GM21529 (cell line): ENCODE measurements at regions not wholly inside any gene's neighbourhood (a gene's known extent, or its start where the extent isn't known, plus 50 kb on each side); places are given as distances from the start of the nearest gene placed in this dataset.

ENCODE experiments used
- ATAC-seq: cut with Tn5 transposase; IDR thresholded peaks from one replicate; pipeline ENCODE4 v1.9.1; 2021; ENCODE audit not compliant: unreplicated experiment

- ATAC-seq: no peak
These were observed 105.2 kb downstream of the FAS start for GRCh38 chr10:89095701-89096391.

DNA sequence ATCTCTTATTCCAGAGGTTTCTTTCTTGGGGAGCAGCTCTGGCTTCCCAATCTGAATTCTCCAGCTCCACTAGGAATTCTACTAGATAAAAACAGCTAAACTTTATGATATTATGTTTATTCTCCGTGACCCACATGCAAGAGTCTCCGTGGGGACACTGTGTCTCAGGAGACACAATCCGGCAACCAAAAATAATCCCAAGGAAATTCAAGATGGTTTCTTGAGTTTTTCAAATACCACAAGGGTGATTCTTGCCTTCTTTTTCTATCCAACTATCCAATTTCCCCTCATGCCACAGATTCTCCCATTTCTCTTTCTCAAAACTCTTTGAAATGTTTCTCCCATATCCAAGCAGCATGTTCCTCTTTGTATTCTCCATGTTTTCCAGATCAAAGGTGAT is 103.1 kb downstream of the FAS start:
- ATAC-seq: no peak

GRCh38 chr10:89092981-89093380 is 102.4 kb downstream of the FAS start:
- no peak for ATAC-seq

DNA sequence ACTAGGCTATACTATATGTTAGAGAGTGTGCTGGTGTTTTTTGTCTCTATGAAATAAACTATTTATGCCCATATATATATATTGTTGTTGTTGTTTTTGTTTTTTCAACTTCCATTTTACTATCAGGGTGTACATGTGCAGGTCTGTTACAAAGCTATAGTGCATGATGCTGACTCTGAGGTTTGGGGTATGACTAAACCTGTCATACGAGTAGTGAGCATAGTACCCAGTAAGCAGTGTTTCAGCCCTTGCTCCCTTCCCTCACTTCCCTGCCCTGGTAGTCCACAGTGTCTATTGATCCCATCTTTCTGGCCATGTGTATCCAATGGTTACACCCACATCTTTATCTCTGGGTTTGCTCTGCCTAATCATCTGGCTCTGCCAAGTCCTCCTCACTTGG is 101.8 kb downstream of the FAS start:
- no peak for ATAC-seq

GRCh38 chr10:89091496-89091895 is 100.9 kb downstream of the FAS start:
- ATAC-seq: no peak

- ATAC-seq: no peak
These were observed 100.3 kb downstream of the FAS start for GRCh38 chr10:89090756-89091445.

GRCh38 chr10:89086801-89087521 is 96.4 kb downstream of the FAS start:
- ATAC-seq: no peak

DNA sequence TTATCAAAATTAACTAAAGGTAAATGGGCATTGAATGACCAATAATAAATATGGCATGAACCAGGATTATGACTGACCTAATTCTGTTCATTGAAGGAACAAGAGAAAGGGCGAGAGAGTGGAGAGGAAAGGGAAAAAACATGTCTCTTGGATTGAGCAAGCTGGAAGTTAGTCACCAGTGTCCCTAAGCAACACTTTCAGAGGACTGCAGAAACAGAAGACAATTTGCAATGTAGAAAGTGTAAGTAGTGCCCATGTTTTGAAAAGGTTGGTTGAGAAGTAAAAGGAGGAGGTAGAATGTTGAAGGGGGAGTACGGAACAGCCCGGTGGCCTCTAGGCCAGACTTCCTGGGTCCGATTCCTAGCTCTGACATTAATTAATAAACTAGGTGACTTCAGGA is 94.6 kb downstream of the FAS start:
- no peak for ATAC-seq

DNA sequence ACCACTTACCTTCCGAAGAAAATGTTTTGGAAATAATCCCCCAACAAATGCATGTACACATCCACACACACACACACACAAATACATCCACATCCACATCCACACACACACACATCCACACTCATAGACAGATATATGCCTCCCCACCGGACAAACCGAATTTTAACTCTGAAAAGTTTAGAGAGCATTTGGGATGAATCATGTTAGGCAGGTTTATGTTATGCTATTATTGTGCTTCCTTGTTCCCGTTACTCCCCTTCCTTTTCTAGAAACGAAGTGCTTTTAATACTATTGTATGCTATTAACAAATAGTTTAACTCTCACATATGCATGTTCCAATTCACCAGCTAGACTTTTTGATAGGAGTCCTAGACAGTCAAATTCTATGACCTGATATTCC is 91.5 kb downstream of the FAS start:
- no peak for ATAC-seq

GRCh38 chr10:89080660-89081059 is 90.1 kb downstream of the FAS start:
- no peak for ATAC-seq

DNA sequence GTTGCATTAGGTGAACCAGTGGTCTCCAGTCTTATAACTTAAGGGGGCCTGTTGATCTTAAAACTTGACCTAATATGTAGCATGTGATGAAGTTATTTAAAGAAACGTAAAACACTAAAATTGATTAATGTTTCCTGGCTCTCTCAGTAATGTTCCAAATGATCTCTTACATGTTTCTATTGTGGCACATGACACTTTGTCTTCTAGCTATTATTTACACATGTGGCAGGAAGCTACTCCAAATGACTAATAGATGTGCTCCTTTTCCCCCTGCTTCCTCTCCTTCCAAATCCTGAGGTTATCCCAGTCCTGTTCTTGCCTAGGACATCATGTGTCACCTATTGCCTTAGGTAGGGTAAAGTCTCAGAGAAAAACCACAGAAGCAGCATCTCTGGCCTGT is 89.4 kb downstream of the FAS start:
- ATAC-seq: no peak

- ATAC-seq: no peak
These were observed 88.4 kb downstream of the FAS start for GRCh38 chr10:89078724-89079672.

DNA sequence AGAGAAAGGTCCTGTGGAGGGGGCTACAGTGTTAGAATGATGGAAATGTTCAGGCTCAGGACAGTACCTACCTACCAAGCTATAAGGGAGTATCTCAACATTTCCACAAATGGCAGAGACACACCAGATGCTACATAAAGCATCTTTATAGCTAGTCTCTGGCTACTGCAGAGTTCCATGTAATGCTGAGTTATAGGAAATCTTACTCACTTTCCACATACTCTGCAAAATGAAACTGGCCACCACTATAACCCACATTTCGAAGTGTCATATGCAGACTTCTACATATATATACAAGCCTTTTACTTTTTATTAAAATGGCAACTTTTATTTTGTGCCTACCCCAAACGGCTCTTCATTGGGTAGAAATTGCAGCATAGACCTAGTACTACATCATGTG is 85.5 kb downstream of the FAS start:
- ATAC-seq: no peak

- no peak for ATAC-seq
These were observed 85.0 kb downstream of the FAS start for GRCh38 chr10:89075631-89076030.

DNA sequence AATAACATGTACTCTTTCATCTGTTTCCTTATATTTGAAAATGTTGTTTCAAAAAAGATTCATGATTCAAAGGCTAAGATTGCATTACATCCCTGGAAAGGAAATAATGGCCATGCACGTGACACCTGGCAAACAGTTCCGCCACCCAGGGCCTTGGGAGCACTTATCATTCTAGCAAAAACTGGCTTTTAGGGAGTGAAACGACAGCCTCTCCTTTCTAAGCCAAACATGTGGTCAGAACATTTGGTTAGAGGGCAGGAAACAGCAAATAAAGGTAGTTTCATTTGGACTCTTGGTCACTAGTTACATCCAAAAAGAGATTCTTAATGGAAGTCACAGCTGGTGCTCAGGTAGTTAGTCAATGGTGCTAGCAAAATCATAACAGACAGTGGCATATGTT is 83.5 kb downstream of the FAS start:
- no peak for ATAC-seq

- no peak for ATAC-seq
These were observed 83.1 kb downstream of the FAS start for GRCh38 chr10:89073719-89074118.

DNA sequence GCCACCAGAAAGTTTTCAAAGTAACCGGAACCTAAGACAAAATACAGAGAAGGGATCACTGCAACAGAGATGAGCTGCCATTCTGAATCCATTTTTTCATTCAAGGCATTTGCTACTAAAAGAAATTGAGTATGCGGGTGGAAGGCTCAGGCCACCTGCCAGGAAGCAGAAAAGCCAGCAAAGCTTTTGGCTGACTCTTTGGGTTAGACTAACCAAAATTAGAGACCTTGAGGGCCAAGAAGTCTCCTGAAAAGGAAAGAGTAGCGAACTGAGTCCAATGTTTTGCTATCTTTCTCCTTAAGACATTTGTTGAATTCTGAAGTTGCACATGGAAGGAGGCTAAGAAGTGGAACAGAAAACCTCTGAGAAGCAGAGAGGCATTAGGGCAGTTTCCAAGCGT is 79.0 kb downstream of the FAS start:
- no peak for ATAC-seq
